Breast epithelium (tissue), 3 donors: ENCODE measurements at regions not wholly inside any gene's neighbourhood (a gene's known extent, or its start where the extent isn't known, plus 50 kb on each side); places are given as distances from the start of the nearest gene placed in this dataset.

Experiments used
- CTCF ChIP-seq, 3 donors: fragments of 450-650 bp; IDR thresholded peaks; one replicate each; pipeline ENCODE4 v1.5.1; 2016 to 2017; ENCODE audit warnings: antibody characterized with exemption in 3 of 3, mild to moderate bottlenecking in 3 of 3, moderate library complexity in 3 of 3
- POLR2A ChIP-seq: fragments of 450-650 bp; IDR thresholded peaks from one replicate; pipeline ENCODE4 v1.6.1; 2016; ENCODE audit warnings: antibody characterized with exemption, mild to moderate bottlenecking, moderate library complexity
- POLR2AphosphoS5 ChIP-seq, 3 donors: sonication (generic); formaldehyde crosslinking; IDR thresholded peaks; one replicate each; pipeline ENCODE4 v1.6.1; 2017; ENCODE audit warnings: antibody characterized with exemption in 3 of 3

- no peak for TF ChIP-seq CTCF (IDR thresholded peaks at IDR 0.05)
- no peak for TF ChIP-seq POLR2A
- TF ChIP-seq POLR2AphosphoS5 (IDR thresholded peaks at IDR 0.05) = no peak
Measured at GRCh38 chr18:30908381-30908780, 134.2 kb downstream of the DSC3 start.
